Erythroblast (primary cell): ENCODE measurements at regions not wholly inside any gene's neighbourhood (a gene's known extent, or its start where the extent isn't known, plus 50 kb on each side); places are given as distances from the start of the nearest gene placed in this dataset.

Experiments
- GATA1 ChIP-seq: IDR thresholded peaks from 2 replicates; pipeline ENCODE4 v1.6.1; 2011; ENCODE audit warnings: low read depth, mild to moderate bottlenecking, control low read depth, low read length, moderate library complexity
- POLR2A ChIP-seq: IDR thresholded peaks from 2 replicates; pipeline ENCODE4 v1.6.1; 2011; ENCODE audit warnings: mild to moderate bottlenecking, low read length

DNA sequence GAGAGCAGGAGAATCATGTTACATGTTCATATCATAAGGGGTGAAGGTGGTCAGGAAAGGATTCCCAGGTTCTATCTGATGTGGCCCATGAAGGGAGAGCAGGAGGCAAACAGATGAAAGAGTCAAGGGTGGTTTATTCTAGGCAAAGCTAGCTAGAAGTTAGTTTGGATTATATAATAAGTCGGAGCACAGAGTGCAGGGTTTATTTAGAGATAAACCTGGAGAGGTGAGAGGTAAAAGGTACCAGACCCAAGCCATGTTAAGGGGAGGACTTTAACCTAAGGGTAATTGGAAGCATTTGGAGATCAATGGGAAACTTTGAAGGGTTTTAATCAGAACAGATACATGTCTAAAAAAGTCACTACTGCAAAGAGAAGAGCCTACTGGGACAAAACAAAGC is 69.2 kb upstream of the LRATD1 start:
- TF ChIP-seq POLR2A (no peak), GATA1 (no peak)
